HG02588 (cell line): ENCODE measurements at regions not wholly inside any gene's neighbourhood (a gene's known extent, or its start where the extent isn't known, plus 50 kb on each side); places are given as distances from the start of the nearest gene placed in this dataset.

ENCODE experiments used
- ATAC-seq: cut with Tn5 transposase; IDR thresholded peaks from one replicate; pipeline ENCODE4 v1.9.1; 2021; ENCODE audit warnings: mild to moderate bottlenecking, moderate library complexity; ENCODE audit not compliant: unreplicated experiment

DNA sequence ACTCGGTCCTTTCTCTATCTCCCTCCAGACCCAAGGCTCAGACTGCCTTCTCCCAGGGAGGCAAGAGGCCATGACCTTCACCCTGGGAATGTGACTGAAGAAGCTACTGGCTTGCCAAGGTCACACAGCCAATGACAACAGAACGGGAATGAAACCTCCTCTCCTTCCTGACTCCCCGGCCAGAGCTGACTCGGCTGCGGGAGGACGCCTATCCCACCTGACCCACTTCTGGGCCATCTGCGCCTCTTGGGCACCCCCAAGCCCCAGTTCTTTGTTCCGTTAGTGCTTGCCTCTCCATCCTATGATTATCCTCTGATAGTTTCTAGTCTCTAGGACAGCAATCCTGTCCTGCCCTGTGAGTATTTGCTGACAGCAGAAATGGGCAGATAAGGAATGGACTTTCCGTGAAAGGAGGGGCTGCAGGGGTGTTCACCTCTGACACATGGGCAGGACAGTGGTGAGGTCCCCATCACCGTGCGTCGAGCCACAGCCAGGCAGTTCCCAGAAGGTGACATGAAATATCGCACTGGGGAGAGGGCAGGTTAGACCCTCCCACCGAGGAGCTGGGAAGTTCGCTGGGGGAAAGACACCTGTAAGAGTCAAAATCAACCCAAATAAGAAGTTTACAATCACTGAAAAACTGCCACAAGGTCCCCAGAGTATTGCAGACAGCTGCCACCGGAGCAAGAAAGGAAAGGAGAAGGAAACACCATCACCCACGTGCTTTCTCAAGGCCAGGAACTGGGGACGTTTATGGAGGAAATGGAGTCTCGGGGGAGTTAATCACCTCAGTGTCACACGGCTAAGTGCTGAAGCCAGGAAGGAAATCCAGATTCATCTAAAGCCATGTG is 63.0 kb downstream of the INSIG1 start:
- no peak for ATAC-seq

GRCh38 chr7:155361346-155361680 is 63.6 kb downstream of the INSIG1 start:
- ATAC-seq, result no peak

GRCh38 chr7:155361947-155362346 is 64.3 kb downstream of the INSIG1 start:
- no peak for ATAC-seq

- no peak for ATAC-seq
Observed at GRCh38 chr7:155362380-155363145, 64.9 kb downstream of the INSIG1 start.

- no peak for ATAC-seq
Observed at GRCh38 chr7:155363146-155363539, 65.5 kb downstream of the INSIG1 start.

- no peak for ATAC-seq
Observed at GRCh38 chr7:155363852-155364600, 66.3 kb downstream of the INSIG1 start.

DNA sequence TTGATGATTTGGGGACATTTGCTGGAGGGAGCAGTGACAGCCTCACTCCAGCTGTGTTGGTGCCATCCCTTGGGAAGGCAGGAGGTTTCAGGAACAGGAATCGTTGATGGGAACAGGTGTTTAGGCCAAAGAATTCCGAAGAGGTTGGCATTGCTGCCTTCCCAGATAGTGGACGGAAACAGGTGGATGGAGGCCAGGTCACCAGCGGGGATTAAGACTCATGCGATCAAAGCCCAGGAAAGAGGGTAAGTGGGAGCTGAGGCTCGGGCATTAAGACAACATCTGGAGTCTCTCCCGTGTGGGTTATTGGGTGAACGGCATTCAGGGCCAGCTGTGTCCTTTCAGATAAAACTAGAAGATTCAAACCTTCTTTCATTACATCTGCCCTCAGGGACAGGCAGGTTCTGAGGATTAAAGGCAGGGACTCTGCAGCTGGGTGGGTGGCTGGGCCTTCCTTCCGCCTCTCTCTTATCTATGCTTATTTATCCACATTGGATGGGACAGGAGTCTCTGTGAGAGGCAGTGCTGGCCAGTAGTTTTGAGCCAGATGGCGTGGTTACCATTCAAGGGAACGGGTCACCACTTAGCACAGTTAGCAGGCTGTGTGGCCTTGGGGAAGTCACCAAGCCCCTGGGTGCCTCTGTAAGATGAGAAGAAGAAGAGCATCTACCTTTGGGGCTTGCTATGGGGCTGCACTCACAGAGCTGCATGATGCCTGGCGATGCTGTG is 67.6 kb downstream of the INSIG1 start:
- ATAC-seq, result no peak

GRCh38 chr7:155368894-155369600 is 71.4 kb downstream of the INSIG1 start:
- no peak for ATAC-seq

- ATAC-seq, result no peak
Observed at GRCh38 chr7:155369766-155370165, 72.1 kb downstream of the INSIG1 start.

GRCh38 chr7:155371331-155371883 is 73.7 kb downstream of the INSIG1 start:
- no peak for ATAC-seq

DNA sequence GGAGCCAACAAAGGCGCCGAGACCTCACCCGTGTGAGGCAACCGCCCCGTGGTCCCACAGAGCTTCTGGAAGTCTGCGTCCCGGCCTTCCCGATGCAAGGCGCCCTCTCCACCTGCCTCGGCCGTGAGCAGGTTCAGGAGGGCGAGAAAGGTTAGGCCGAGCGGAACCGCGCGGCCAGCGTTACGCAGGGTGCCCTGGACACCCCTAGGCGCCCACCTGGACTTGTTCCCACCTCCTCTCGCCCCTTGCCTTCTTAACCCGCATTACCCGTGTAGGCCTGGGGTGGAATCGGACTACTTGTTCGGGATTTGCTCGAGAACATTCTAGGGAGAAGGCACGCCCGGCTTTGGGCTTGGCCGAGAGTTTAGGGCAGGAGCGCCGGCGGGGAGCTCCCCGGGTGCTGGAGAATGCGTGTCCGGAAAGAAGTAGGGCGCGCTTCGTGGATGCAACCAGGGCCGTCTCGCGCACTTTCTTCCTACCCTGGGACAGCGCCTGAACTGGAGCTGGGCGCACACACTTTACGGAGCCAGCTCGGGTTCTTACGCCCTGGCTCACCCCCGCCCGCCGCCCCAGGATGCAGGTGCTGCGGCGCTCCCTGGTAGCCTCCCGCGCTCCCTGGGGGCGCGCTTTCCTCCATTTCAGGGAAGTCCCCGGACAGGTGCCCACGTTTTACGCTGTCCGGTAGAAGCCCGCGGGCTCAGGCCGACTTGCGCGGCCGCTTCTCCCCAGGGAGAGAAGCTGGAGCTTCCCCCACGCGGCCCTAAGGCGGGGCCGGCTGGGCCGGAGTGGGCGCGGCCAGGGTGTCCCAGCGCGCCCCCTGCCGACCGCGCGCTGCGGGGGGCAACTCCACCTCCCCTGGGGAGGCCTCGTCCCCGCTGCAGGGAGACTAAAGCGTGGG is 74.5 kb downstream of the INSIG1 start:
- no peak for ATAC-seq

GRCh38 chr7:155372782-155373358 is 75.2 kb downstream of the INSIG1 start:
- no peak for ATAC-seq

GRCh38 chr7:155373359-155374273 is 75.9 kb downstream of the INSIG1 start:
- ATAC-seq, result no peak

DNA sequence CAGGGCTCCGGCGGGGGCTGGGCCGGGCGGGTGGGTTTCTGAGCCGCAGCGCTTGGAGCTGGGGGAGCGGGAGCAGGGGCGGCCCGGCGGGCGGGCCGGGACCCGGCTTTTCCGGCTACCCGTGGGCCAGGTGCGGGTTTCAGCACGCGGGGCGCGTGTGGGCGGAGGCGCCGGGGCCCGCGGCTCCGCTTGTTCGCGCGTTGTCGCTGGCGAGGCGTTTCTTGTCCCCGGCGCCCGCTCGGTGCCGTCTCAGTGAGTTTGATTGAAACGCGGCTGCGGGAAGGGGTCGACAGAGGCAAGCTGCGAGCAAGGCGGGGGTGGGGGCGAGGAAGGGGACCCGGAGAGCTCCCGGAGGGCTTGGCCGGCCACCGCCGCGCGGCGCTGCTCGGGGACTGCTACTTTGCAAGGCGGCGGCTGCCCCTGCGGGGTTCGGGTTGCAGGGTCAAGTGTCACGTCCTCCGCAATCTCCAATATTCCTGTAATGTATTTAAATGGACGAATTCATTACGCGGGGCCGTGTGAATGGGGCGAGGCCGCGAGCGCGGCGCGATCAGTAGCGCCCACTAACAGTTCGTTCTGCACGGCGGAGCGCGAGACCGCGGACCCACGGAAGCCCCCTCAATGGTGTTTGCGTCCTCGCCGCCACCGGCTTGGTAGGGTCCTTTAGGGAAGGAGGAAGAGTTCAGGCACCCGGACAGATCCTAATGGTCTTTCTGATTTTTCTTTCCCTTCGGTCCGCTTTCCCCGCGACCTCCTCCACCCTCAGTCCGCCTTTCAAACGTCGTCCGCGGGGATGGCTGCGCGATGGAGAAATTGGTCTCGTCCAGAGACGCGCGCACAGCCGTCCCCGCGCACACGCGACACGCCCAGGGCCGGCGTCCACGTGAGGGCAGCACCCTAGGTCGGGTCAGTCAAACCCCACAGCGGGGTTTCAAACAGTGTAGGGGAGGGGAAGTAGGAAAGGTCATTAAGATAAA is 76.9 kb downstream of the INSIG1 start:
- no peak for ATAC-seq

DNA sequence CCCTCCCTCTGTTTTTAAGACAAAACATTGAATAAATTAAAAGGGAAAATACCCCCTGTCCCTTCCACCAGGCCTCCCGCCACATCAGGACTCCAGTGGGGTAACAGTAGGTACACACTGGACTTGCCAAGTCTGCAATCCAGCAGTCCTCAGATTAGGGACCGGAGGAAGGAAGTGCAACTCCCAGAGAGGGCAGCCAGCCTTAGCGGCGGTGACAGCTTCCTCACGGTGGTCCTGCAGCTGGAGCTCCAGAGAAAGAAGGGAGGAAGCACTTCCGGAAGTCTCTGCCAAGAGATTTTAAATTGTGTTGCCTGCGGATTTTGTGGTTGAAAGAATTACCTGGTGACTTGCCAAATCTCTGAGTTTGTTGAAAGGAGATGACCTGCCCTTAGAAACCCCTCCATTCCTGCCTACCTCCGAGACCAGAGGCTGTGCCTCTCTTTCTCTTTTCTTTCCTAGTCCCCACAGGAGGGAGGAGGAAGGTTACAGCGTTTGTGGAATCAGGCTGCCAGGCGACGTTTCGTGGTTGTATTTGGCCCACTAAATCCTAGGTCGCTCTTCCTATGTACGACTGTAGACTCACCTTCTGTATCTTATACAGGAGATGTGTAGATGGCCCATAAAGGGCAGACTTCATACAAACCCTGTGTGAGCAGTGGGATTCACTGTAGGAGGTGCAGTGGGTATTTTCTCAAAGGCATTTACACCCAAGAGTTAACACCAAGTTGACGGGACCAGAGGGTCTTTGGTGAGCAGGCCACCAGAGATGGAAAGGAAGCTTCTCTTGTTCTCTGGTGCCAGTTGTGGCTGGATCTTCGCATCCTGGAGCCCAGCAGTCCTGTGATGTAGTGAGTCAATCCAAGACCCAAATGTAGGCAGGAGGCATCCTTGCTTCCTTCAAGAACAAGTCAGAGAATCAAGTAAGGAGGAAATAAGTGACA is 77.9 kb downstream of the INSIG1 start:
- no peak for ATAC-seq
